Tibial nerve (tissue), 4 donors: ENCODE measurements at regions not wholly inside any gene's neighbourhood (a gene's known extent, or its start where the extent isn't known, plus 50 kb on each side); places are given as distances from the start of the nearest gene placed in this dataset.

Experiments
- DNase-seq, 2 donors: peaks; one replicate each; pipeline ENCODE4 v3.0.0-alpha.2; 2019; ENCODE audit warnings: low spot score in 2 of 2
- H3K27ac ChIP-seq, 4 donors: fragments of 200-600 bp; sonication (generic) in 3 of 4; one replicate each; pipeline ENCODE4 v1.5.1; 2017 to 2019; ENCODE audit warnings: mild to moderate bottlenecking in 1 of 4
- H3K27me3 ChIP-seq, 2 donors: fragments of 200-600 bp; sonication (generic) in 1 of 2; one replicate each; pipeline versions ENCODE4 v1.5.1 to v1.6.0; 2017 to 2019
- H3K36me3 ChIP-seq, 3 donors: fragments of 200-600 bp; sonication (generic); one replicate each; pipeline ENCODE4 v1.5.1; 2018 to 2019
- H3K4me1 ChIP-seq, 4 donors: fragments of 200-600 bp; sonication (generic) in 3 of 4; one replicate each; pipeline ENCODE4 v1.5.1; 2017 to 2019
- H3K4me3 ChIP-seq, 4 donors: fragments of 200-600 bp; sonication (generic) in 3 of 4; one replicate each; pipeline ENCODE4 v1.5.1; 2017 to 2019; ENCODE audit warnings: mild to moderate bottlenecking in 1 of 4, moderate library complexity in 1 of 4
- H3K9me3 ChIP-seq, 4 donors: fragments of 200-600 bp; sonication (generic) in 3 of 4; one replicate each; pipeline ENCODE4 v1.5.1; 2017 to 2019
- EP300 ChIP-seq, 2 donors: sonication (generic); formaldehyde crosslinking; IDR thresholded peaks; one replicate each; pipeline ENCODE4 v1.6.1; 2017; ENCODE audit warnings: antibody characterized with exemption in 2 of 2, mild to moderate bottlenecking in 1 of 2
- POLR2A ChIP-seq, 2 donors: fragments of 450-650 bp; IDR thresholded peaks; one replicate each; pipeline ENCODE4 v1.6.1; 2017; ENCODE audit warnings: antibody characterized with exemption in 2 of 2, mild to moderate bottlenecking in 2 of 2, moderate library complexity in 2 of 2
- WGBS, 2 donors: methylation state at CpG; one replicate each; pipeline ENCODE4 v1.1.5; 2018; 5-methylcytosine and 5-hydroxymethylcytosine counted together
- TF ChIP-seq, protein P1 (sequence below), 5 experiments: fragments of 200-600 bp in 3 of 5; fragments of 450-650 bp in 2 of 5; sonication (generic) in 3 of 5; IDR thresholded peaks; one replicate each; pipeline ENCODE4 v1.5.1; 2016 to 2019; ENCODE audit warnings: antibody characterized with exemption in 5 of 5, mild to moderate bottlenecking in 3 of 5, moderate library complexity in 2 of 5

- no peaks in the 10 kb centered on the region for H3K27me3 ChIP-seq
- no peak overlapping the region for H3K27ac ChIP-seq
- no peaks in the 10 kb centered on the region for H3K36me3 ChIP-seq
- no peaks in the 10 kb centered on the region for H3K9me3 ChIP-seq
- H3K4me1 ChIP-seq, result no peaks in the 10 kb centered on the region
- TF ChIP-seq, protein P1, sequence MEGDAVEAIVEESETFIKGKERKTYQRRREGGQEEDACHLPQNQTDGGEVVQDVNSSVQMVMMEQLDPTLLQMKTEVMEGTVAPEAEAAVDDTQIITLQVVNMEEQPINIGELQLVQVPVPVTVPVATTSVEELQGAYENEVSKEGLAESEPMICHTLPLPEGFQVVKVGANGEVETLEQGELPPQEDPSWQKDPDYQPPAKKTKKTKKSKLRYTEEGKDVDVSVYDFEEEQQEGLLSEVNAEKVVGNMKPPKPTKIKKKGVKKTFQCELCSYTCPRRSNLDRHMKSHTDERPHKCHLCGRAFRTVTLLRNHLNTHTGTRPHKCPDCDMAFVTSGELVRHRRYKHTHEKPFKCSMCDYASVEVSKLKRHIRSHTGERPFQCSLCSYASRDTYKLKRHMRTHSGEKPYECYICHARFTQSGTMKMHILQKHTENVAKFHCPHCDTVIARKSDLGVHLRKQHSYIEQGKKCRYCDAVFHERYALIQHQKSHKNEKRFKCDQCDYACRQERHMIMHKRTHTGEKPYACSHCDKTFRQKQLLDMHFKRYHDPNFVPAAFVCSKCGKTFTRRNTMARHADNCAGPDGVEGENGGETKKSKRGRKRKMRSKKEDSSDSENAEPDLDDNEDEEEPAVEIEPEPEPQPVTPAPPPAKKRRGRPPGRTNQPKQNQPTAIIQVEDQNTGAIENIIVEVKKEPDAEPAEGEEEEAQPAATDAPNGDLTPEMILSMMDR (IDR thresholded peaks at IDR 0.05), result no peak
- TF ChIP-seq EP300 (IDR thresholded peaks at IDR 0.05), result no peak
- TF ChIP-seq POLR2A (IDR thresholded peaks at IDR 0.05), result no peak
- DNase-seq, result no peak
- 74 to 79% methylated on average over 3 of the region's 3 CpGs for WGBS, 2 donors
- H3K4me3 ChIP-seq, result no peak overlapping the region
Measured at GRCh38 chr3:78048698-78049097, 1008.8 kb downstream of the ROBO2 start.

DNA sequence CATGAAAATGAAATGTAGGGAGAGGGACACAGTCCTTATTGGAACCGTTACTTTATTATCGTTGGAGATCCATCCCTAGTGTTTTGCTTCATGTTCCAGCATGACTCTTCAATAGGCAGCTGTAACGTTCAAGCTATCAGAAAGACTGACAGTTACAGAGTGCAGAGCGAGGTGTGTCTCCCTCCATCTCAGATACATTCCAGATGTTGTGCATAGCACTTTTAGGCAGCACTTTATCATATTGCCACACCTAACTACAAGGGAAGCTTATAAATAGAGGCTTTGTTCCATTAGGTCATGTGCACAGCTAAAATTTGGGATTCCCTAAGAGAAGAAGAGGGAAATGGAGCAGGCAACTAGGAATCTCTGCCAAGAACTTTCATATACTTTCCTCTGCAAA, 1009.6 kb downstream of the ROBO2 start:
- no peak overlapping the region for H3K27ac ChIP-seq
- 64 to 67% methylated on average over 4 of the region's 4 CpGs for WGBS, 2 donors
- no peaks in the 10 kb centered on the region for H3K4me1 ChIP-seq
- H3K9me3 ChIP-seq, result no peaks in the 10 kb centered on the region
- no peak for DNase-seq
- H3K4me3 ChIP-seq, result no peak overlapping the region
- TF ChIP-seq POLR2A (IDR thresholded peaks at IDR 0.05) (no peak), EP300 (IDR thresholded peaks at IDR 0.05) (no peak)
- H3K27me3 ChIP-seq, result no peaks in the 10 kb centered on the region
- no peaks in the 10 kb centered on the region for H3K36me3 ChIP-seq

GRCh38 chr3:78050276-78051065, 1010.6 kb downstream of the ROBO2 start:
- no peaks in the 10 kb centered on the region for H3K9me3 ChIP-seq
- H3K27me3 ChIP-seq, result no peaks in the 10 kb centered on the region
- H3K4me3 ChIP-seq, result no peak overlapping the region
- no peak for DNase-seq
- no peak overlapping the region for H3K27ac ChIP-seq
- 73 to 74% methylated on average over 4 of the region's 4 CpGs for WGBS, 2 donors
- no peak for TF ChIP-seq EP300 (IDR thresholded peaks at IDR 0.05)
- TF ChIP-seq POLR2A (IDR thresholded peaks at IDR 0.05), result no peak
- TF ChIP-seq, protein P1 (IDR thresholded peaks at IDR 0.05), result no peak
- no peaks in the 10 kb centered on the region for H3K36me3 ChIP-seq
- peaks cover 0 to 1% (median 0%) of the 10 kb centered on the region in 4 donors for H3K4me1 ChIP-seq

- Histone ChIP-seq H3K27ac (no peak overlapping the region), H3K4me3 (no peak overlapping the region), H3K27me3 (no peaks in the 10 kb centered on the region), H3K36me3 (no peaks in the 10 kb centered on the region), H3K9me3 (no peaks in the 10 kb centered on the region), H3K4me1 (peaks cover 0 to 4% (median 0%) of the 10 kb centered on the region in 4 donors)
- TF ChIP-seq, protein P1 (IDR thresholded peaks at IDR 0.05), result no peak
- TF ChIP-seq EP300 (IDR thresholded peaks at IDR 0.05) (no peak), POLR2A (IDR thresholded peaks at IDR 0.05) (no peak)
- 84 to 87% methylated on average over 8 of the region's 8 CpGs for WGBS, 2 donors
- DNase-seq, result no peak
Measured at GRCh38 chr3:78052746-78053145, 1012.8 kb downstream of the ROBO2 start.

DNA sequence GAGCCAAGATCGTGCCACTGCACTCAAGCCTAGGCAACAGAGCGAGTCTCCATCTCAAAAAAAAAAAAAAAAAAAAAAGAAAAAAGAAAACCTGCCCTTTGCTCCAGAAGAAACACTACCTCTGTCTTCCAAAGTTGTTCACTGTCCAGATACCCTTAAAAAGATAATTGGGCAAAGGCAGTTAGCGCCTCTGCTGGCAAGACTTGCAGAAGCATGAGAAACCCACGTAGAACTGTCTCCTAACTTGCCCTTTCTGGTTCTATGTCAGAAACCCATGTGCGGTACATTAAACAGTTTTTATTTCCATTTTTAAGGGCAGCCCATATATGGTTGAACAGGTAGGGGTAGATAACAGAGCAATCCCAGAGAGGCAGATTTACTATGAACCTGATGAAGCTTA, 1026.4 kb downstream of the ROBO2 start:
- Histone ChIP-seq H3K27ac (no peak overlapping the region), H3K27me3 (no peaks in the 10 kb centered on the region), H3K4me1 (no peaks in the 10 kb centered on the region), H3K36me3 (no peaks in the 10 kb centered on the region), H3K9me3 (no peaks in the 10 kb centered on the region), H3K4me3 (no peak overlapping the region)
- no peak for DNase-seq
- no peak for TF ChIP-seq POLR2A (IDR thresholded peaks at IDR 0.05)
- no peak for TF ChIP-seq EP300 (IDR thresholded peaks at IDR 0.05)
- TF ChIP-seq, protein P1 (IDR thresholded peaks at IDR 0.05), result no peak
- WGBS, 2 donors, result 91 to 93% methylated on average over 5 of the region's 5 CpGs
